Endothelial cell of umbilical vein (primary cell): ENCODE measurements at regions not wholly inside any gene's neighbourhood (a gene's known extent, or its start where the extent isn't known, plus 50 kb on each side); places are given as distances from the start of the nearest gene placed in this dataset.

Experiments used
- BruUV-seq: library from RNA; stranded (reverse); fragments of 400-500 nt; replicated peaks from 2 replicates; lab custom pipeline; 2021; lab: Mats Ljungman, UMichigan
- CTCF ChIA-PET: fragments of 300-600, 350-600 bp; sonication (Branson Sonifier 250); formaldehyde crosslinking; loops from one replicate; lab custom pipeline; 2021; ENCODE audit warnings: antibody characterized with exemption, inconsistent platforms; lab: Charles Lee
- POLR2A ChIA-PET: fragments of 300-600, 350-600 bp; sonication (Branson Sonifier 250); formaldehyde crosslinking; loops from one replicate; lab custom pipeline; 2021; ENCODE audit warnings: antibody characterized with exemption, inconsistent platforms; lab: Charles Lee
- DNase-seq: peaks from one replicate; pipeline ENCODE4 v3.0.0-alpha.2; 2011; ENCODE audit warnings: low read depth, low spot score
- FAIRE-seq: peaks from 2 replicates; lab custom pipeline; 2011; peaks lifted over from hg19 to GRCh38; lab: Jason Lieb, UNC
- H2AFZ ChIP-seq: 2 replicates; pipeline ENCODE4 v1.6.0; 2012; ENCODE audit warnings: low read depth, low read length, control low read depth, inconsistent platforms
- H3K27ac ChIP-seq: 2 replicates; pipeline ENCODE4 v1.5.1; 2011; ENCODE audit warnings: low read depth, mild to moderate bottlenecking, control low read depth, low read length, moderate library complexity; ENCODE audit not compliant: insufficient read depth
- H3K27me3 ChIP-seq, 2 experiments: 2 replicates each; pipeline versions ENCODE4 v1.6.0 to v1.6.1; 2011; ENCODE audit warnings: low read length in 2 of 2, mixed read lengths in 1 of 2; ENCODE audit not compliant: control insufficient read depth in 2 of 2, insufficient read depth in 2 of 2
- H3K36me3 ChIP-seq, 2 experiments: 2 replicates in 1 of 2; 3 replicates in 1 of 2; pipeline ENCODE4 v1.5.1; 2011; ENCODE audit warnings: low read length in 2 of 2, mild to moderate bottlenecking in 1 of 2, moderate library complexity in 1 of 2; ENCODE audit not compliant: control insufficient read depth in 2 of 2, insufficient read depth in 2 of 2; ENCODE audit errors: extremely low read depth in 1 of 2
- H3K4me1 ChIP-seq: 3 replicates; pipeline ENCODE4 v1.5.1; 2011; ENCODE audit warnings: mild to moderate bottlenecking, low read length; ENCODE audit not compliant: control insufficient read depth, insufficient read depth; ENCODE audit errors: extremely low read depth
- H3K4me2 ChIP-seq: 2 replicates; pipeline ENCODE4 v1.6.1; 2011; ENCODE audit warnings: low read length, control low read depth, mixed read lengths; ENCODE audit not compliant: insufficient read depth
- H3K4me3 ChIP-seq, 3 experiments: fragments of 200-600 bp in 1 of 3; sonication (generic), shearing (Covaris generic) in 1 of 3; replicated peaks in 1 of 3; 2 replicates each; pipeline ENCODE4 v1.5.1; 2011 to 2016; ENCODE audit warnings: control low read depth in 3 of 3, low read length in 3 of 3, mild to moderate bottlenecking in 2 of 3, inconsistent platforms in 1 of 3, low read depth in 1 of 3, moderate library complexity in 1 of 3; ENCODE audit not compliant: insufficient read depth in 1 of 3
- H3K79me2 ChIP-seq: 2 replicates; pipeline ENCODE4 v1.6.0; 2012; ENCODE audit warnings: low read length, inconsistent platforms; ENCODE audit not compliant: control insufficient read depth, insufficient read depth
- H3K9ac ChIP-seq: replicated peaks from 2 replicates; pipeline ENCODE3; 2011; ENCODE audit warnings: low read length, control low read depth; ENCODE audit not compliant: insufficient read depth; ENCODE audit errors: extremely low read depth
- H3K9me1 ChIP-seq: replicated peaks from 3 replicates; pipeline ENCODE4 v1.6.0; 2011; ENCODE audit warnings: mild to moderate bottlenecking, low read length; ENCODE audit not compliant: control insufficient read depth, insufficient read depth; ENCODE audit errors: extremely low read depth
- H3K9me3 ChIP-seq: replicated peaks from 2 replicates; pipeline ENCODE4 v1.5.1; 2012; ENCODE audit warnings: low read length, inconsistent platforms; ENCODE audit not compliant: control insufficient read depth, insufficient read depth
- H4K20me1 ChIP-seq: replicated peaks from 2 replicates; pipeline ENCODE3; 2011; ENCODE audit warnings: mild to moderate bottlenecking, low read length; ENCODE audit not compliant: control insufficient read depth, insufficient read depth; ENCODE audit errors: extremely low read depth
- CTCF ChIP-seq, 2 donors: IDR thresholded peaks; 1 replicate in 1 of 2; 2 replicates in 1 of 2; pipeline ENCODE4 v1.5.1; 2011; ENCODE audit warnings: low read length in 2 of 2, mild to moderate bottlenecking in 2 of 2, moderate library complexity in 2 of 2, control low read depth in 1 of 2, inconsistent platforms in 1 of 2, low read depth in 1 of 2; ENCODE audit not compliant: insufficient read depth in 1 of 2; ENCODE audit errors: extremely low read depth in 1 of 2
- EZH2 ChIP-seq: IDR thresholded peaks from 2 replicates; pipeline ENCODE4 v1.6.1; 2012; ENCODE audit warnings: borderline replicate concordance, low read depth, mild to moderate bottlenecking, moderate library complexity, low read length, inconsistent platforms; ENCODE audit not compliant: severe bottlenecking
- FOS ChIP-seq: IDR thresholded peaks from 2 replicates; pipeline ENCODE4 v1.6.1; 2011; ENCODE audit warnings: mild to moderate bottlenecking, low read length, moderate library complexity, borderline replicate concordance; ENCODE audit not compliant: insufficient read depth
- JUN ChIP-seq: IDR thresholded peaks from 2 replicates; pipeline ENCODE4 v1.6.1; 2011; ENCODE audit warnings: borderline replicate concordance, low read depth; ENCODE audit not compliant: insufficient read length, insufficient read depth
- MYC ChIP-seq: IDR thresholded peaks from one replicate; pipeline ENCODE4 v1.6.1; 2011; ENCODE audit warnings: mild to moderate bottlenecking, low read depth, low read length
- dilution Hi-C: fragments of 300-500 bp; cut with MboI; formaldehyde crosslinking; loops from one replicate; pipeline ENCODE4 v1.15.0; 2019; ENCODE audit warnings: low sequenced_read_pairs; ENCODE audit not compliant: extremely low pct_ligation_motif_present
- intact Hi-C: fragments of 100-400 bp; cut with micrococcal nuclease; formaldehyde crosslinking; loops from one replicate; pipeline ENCODE4 v1.10.0; 2022

DNA sequence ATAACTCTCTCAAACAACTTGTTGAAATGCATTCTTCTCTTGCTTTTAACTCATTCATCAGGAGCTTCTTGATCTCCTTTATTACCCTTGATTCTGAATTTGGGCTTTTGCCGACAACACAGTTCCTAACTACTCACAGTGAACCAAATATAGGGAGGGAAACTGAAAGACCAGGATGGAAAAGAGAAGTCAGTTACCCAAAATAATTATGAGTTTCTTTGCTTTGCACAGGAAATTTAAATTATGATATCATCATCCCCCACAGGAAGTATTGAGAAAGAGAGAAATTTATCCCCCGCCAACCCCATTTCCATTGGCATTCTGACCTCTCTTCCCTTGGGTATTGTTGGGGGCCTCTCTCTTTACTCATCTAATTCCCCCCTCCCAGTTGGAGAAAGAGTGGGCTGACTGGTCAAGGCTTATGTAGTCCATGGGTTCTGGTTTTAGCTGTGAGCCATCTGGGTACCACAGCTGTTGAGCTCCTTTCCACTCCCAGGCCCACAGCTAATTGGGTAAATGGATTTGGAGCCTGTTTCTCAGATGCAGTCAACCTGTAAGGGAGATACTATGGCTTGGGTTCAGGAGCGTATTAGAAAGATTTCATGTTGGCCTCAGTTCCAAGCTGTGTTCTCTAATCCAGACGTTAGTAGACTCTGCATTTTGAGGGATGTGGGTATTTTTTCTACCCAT lies 109.0 kb downstream of the FZD1 start:
- CTCF ChIA-PET, result interaction anchor here (0.8 to 2.4 kb wide), 7 partner anchors 9 to 283 kb away, joined by 3 to 8 read pairs (median 3); no protein-coding TSS in a partner anchor

More for the DNA sequence above, 109.0 kb downstream of the FZD1 start:
- no peaks in the 10 kb centered on the region for H4K20me1 ChIP-seq
- H3K9ac ChIP-seq, result no peak overlapping the region
- H3K4me2 ChIP-seq, result no peak overlapping the region
- no TSS peak for BruUV-seq
- intact Hi-C loops, result no loop called here
- H3K27ac ChIP-seq, result no peak overlapping the region
- no peaks in the 10 kb centered on the region for H3K79me2 ChIP-seq
- H2AFZ ChIP-seq, result no peak overlapping the region
- dilution Hi-C loops, result no loop called here
- no peak overlapping the region for H3K4me3 ChIP-seq
- FAIRE-seq (no peak), DNase-seq (no peak)
- H3K27me3 ChIP-seq, result peaks cover 0 to 2% of the 10 kb centered on the region in 2 experiments
- POLR2A ChIA-PET, result no interaction called here
- no peaks in the 10 kb centered on the region for H3K36me3 ChIP-seq
- no peaks in the 10 kb centered on the region for H3K4me1 ChIP-seq
- H3K9me1 ChIP-seq, result no peaks in the 10 kb centered on the region
- H3K9me3 ChIP-seq, result no peaks in the 10 kb centered on the region
- TF ChIP-seq FOS (no peak), CTCF (IDR thresholded peaks at IDR 0.05; ENCODE audit: extremely low read depth in 1 of 2, insufficient read depth in 1 of 2, low read depth in 1 of 2, low read length in 2 of 2) (no peak), MYC (no peak), JUN (no peak), EZH2 (no peak)
